ENCODE measurements at regions not wholly inside any gene's neighbourhood (a gene's known extent, or its start where the extent isn't known, plus 50 kb on each side); places are given as distances from the start of the nearest gene placed in this dataset.

DNA sequence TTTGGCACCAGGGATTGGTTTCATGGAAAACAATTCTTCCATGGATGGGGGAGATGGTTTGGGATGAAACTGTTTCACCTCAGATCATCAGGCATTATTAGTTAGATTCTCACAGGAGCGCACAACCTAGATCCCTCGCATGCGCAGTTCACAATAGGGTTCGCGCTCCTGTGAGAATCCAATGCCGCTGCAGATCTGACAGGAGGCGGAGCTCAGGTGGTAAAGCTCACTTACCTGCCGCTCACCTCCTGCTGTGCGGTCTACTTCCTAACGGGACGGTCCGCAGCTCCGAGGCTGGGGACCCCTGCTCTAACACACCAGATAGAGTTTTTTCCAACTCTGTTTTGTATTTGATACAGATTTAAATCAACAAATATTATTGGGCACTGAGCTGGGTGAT is 286.5 kb downstream of the MTX2 start:
- no peak for TF ChIP-seq EZH2 (IDR thresholded peaks at IDR 0.05)
- TF ChIP-seq POLR2AphosphoS5 (IDR thresholded peaks at IDR 0.05; ENCODE audit: borderline replicate concordance, low read depth, low read length): no peak
- no peak for TF ChIP-seq FOXP2 (optimal IDR thresholded peaks at IDR 0.05; ENCODE audit: control extremely low read depth, extremely low read length, insufficient read depth)
